Caki2 (cell line): ENCODE measurements at regions not wholly inside any gene's neighbourhood (a gene's known extent, or its start where the extent isn't known, plus 50 kb on each side); places are given as distances from the start of the nearest gene placed in this dataset.
"Not testable (repeated sequence)": the region's sequence is repeated elsewhere in the genome, so short reads cannot be mapped to it uniquely, and the experiment has no call there.

Source experiments
- DNase-seq: peaks from one replicate; pipeline ENCODE4 v3.0.0-alpha.2; 2015; ENCODE audit warnings: low read depth
- in situ Hi-C: cut with HindIII; loops from 2 replicates; pipeline ENCODE4 v1.10.0; 2016; ENCODE audit warnings: low sequenced_read_pairs, low pct_unique_long_range_greater_than_20kb, mixed read lengths

GRCh38 chr1:206256935-206257334 is 53.6 kb downstream of the SRGAP2 start:
- DNase-seq, in situ Hi-C loops: not testable (repeated sequence)

- in situ Hi-C loops, DNase-seq: not testable (repeated sequence)
These were observed 58.1 kb downstream of the SRGAP2 start for GRCh38 chr1:206261473-206261872.

GRCh38 chr1:206262424-206262823 is 59.1 kb downstream of the SRGAP2 start:
- in situ Hi-C loops, DNase-seq: not testable (repeated sequence)

- DNase-seq, in situ Hi-C loops: not testable (repeated sequence)
These were observed 61.6 kb downstream of the SRGAP2 start for GRCh38 chr1:206264916-206265315.

GRCh38 chr1:206271153-206271552 is 67.8 kb downstream of the SRGAP2 start:
- in situ Hi-C loops: not testable (repeated sequence)

GRCh38 chr1:206273104-206273503 is 69.8 kb downstream of the SRGAP2 start:
- in situ Hi-C loops: not testable (repeated sequence)

More at GRCh38 chr1:206271153-206271552, 67.8 kb downstream of the SRGAP2 start:
- not testable (repeated sequence) for DNase-seq

GRCh38 chr1:206276143-206276542 is 72.8 kb downstream of the SRGAP2 start:
- in situ Hi-C loops, DNase-seq: not testable (repeated sequence)

More at GRCh38 chr1:206273104-206273503, 69.8 kb downstream of the SRGAP2 start:
- not testable (repeated sequence) for DNase-seq

- in situ Hi-C loops, DNase-seq: not testable (repeated sequence)
These were observed 75.3 kb downstream of the SRGAP2 start for GRCh38 chr1:206278683-206279082.

- in situ Hi-C loops, DNase-seq: not testable (repeated sequence)
These were observed 77.3 kb downstream of the SRGAP2 start for GRCh38 chr1:206280683-206281082.

- DNase-seq, in situ Hi-C loops: not testable (repeated sequence)
These were observed 78.7 kb downstream of the SRGAP2 start for GRCh38 chr1:206281912-206282654.

GRCh38 chr1:206285024-206285960 is 82.0 kb downstream of the SRGAP2 start:
- DNase-seq, in situ Hi-C loops: not testable (repeated sequence)

- in situ Hi-C loops, DNase-seq: not testable (repeated sequence)
These were observed 84.4 kb downstream of the SRGAP2 start for GRCh38 chr1:206287759-206288158.

GRCh38 chr1:206288453-206288852 is 85.1 kb downstream of the SRGAP2 start:
- in situ Hi-C loops, DNase-seq: not testable (repeated sequence)

GRCh38 chr1:206297145-206298031 is 94.0 kb downstream of the SRGAP2 start:
- in situ Hi-C loops, DNase-seq: not testable (repeated sequence)

GRCh38 chr1:206298032-206298392 is 94.7 kb downstream of the SRGAP2 start:
- DNase-seq, in situ Hi-C loops: not testable (repeated sequence)

GRCh38 chr1:206299181-206299791 is 95.9 kb downstream of the SRGAP2 start:
- DNase-seq, in situ Hi-C loops: not testable (repeated sequence)

- in situ Hi-C loops, DNase-seq: not testable (repeated sequence)
These were observed 96.6 kb downstream of the SRGAP2 start for GRCh38 chr1:206299942-206300341.
